HG02759 (cell line): ENCODE measurements at regions not wholly inside any gene's neighbourhood (a gene's known extent, or its start where the extent isn't known, plus 50 kb on each side); places are given as distances from the start of the nearest gene placed in this dataset.

Experiments
- ATAC-seq: cut with Tn5 transposase; IDR thresholded peaks from one replicate; pipeline ENCODE4 v1.9.1; 2021; ENCODE audit warnings: mild to moderate bottlenecking, moderate library complexity; ENCODE audit not compliant: unreplicated experiment

GRCh38 chr13:107447591-107447990 is 767.7 kb downstream of the LIG4 start:
- ATAC-seq, result no peak

GRCh38 chr13:107441279-107441678 is 774.1 kb downstream of the LIG4 start:
- ATAC-seq, result no peak

- no peak for ATAC-seq
These were observed 777.1 kb downstream of the LIG4 start for GRCh38 chr13:107438251-107438650.

GRCh38 chr13:107434347-107434746 is 781.0 kb downstream of the LIG4 start:
- no peak for ATAC-seq

- ATAC-seq, result no peak
These were observed 787.8 kb downstream of the LIG4 start for GRCh38 chr13:107427536-107427935.

- ATAC-seq, result no peak
These were observed 792.9 kb downstream of the LIG4 start for GRCh38 chr13:107422421-107422820.

GRCh38 chr13:107421951-107422350 is 793.4 kb downstream of the LIG4 start:
- ATAC-seq, result no peak

GRCh38 chr13:107421028-107421427 is 794.3 kb downstream of the LIG4 start:
- no peak for ATAC-seq

DNA sequence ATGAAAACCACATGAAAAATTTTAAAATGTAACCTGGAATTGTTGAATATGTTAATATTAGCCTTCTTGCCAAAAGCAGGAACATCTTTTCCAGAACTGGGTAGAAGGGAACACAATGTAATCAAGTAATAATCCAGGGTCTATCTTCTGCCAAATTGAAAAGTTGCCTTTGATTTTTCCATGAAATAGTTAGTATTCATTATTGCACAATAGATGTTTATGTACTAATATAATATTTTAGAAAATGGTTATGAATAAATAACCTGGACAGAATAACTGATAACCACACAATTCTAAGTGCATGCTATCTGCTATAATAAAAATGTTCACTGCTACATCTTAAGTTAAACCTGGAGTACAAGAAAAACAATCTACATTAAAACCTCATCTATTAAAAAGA is 802.3 kb downstream of the LIG4 start:
- ATAC-seq, result no peak

- ATAC-seq, result no peak
These were observed 808.3 kb downstream of the LIG4 start for GRCh38 chr13:107407074-107407473.

- no peak for ATAC-seq
These were observed 819.2 kb downstream of the LIG4 start for GRCh38 chr13:107395927-107396662.

GRCh38 chr13:107392205-107392604 is 823.1 kb downstream of the LIG4 start:
- no peak for ATAC-seq

DNA sequence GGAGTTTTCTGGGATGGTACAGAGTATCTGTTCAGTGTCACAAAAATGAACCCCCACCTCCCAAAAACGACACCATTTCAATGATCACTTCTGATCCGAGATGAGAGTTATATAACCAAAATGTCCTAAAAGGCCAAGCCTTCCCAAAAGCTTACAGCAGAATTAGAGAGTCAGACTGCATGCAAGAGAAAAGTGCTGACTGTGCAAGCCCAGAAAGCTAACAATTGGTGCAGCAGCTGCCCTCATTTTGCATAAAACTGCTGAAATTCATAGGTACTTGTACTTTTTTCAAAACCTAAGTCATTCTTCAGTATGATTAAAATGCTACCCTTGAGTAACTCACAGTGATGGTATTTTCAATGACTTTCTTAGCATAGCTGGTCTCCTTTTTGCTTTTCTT is 819.6 kb upstream of the ARGLU1 start:
- no peak for ATAC-seq

- no peak for ATAC-seq
These were observed 811.6 kb upstream of the ARGLU1 start for GRCh38 chr13:107379407-107380155.

GRCh38 chr13:107376341-107377125 is 808.6 kb upstream of the ARGLU1 start:
- ATAC-seq, result no peak

GRCh38 chr13:107375701-107376340 is 807.9 kb upstream of the ARGLU1 start:
- no peak for ATAC-seq

DNA sequence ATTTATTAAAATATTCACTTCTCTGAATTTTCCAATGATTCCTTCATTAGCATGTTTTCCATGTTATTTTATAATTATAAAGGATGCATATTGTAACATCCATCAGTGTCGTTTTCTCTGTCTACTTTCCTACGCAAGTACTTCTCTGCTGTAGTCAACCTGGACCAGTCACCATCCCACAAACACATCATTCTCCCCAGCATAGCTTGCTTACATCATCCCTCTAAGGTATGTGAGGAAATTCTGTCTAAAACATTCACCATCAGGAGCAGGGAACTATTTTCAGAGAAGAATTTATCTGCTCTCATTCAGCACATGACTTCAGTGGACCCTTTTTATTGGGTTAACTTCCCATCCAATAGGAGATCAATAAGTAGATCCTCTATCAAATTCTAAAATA is 806.1 kb upstream of the ARGLU1 start:
- no peak for ATAC-seq

DNA sequence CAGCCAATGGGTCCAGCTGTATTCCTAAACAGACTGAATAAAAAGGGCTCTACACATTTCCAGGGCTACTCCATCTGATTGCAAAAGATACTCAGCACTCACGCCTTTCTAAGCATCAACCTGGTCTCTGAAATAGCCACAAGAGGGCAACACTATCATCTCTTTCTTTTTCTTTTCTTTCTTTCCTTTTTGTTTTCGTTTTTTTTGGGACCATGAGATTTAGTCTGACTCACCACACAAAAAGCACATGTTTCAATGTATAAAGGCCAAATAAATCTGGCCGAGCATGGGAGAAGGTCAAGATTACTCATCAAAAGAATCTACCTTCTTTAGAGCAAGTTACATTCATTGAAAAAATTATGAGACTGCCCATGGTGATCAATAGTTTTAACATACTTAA is 805.6 kb upstream of the ARGLU1 start:
- no peak for ATAC-seq

DNA sequence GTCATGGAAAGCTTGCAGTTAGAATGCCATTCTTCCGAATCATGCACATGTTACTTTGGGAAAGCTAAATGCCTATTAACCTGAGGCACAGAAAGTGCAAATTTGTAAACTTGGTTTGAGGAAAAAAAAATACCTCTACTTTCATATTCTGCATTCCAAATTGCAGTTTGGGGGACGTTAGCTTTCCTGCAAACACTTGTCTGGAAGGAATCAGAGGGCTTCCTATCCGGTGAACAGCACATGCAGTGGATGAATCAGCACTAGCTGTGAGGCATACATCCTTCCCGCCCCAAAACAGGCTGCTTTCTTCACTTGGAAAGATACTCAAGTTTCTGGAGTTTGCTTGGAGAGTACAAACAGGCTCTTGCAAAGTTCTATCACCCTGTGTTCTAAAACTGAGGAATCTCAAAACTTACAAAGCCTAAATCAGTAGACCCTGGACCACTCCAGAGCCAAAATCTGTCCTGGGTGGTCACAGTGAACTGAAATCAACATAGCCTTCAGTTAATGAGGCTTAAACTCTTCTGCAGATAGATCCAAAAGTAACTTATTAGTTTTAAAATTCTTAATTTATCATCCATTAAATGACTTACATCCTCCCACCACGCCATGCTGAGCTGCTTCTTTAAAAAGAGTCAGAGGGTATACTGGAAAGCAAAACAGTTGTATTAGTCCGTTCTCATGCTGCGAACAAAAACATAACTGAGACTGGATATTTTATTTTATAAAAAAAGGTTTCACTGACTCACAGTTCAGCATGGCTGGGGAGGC is 802.3 kb upstream of the ARGLU1 start:
- ATAC-seq, result no peak

DNA sequence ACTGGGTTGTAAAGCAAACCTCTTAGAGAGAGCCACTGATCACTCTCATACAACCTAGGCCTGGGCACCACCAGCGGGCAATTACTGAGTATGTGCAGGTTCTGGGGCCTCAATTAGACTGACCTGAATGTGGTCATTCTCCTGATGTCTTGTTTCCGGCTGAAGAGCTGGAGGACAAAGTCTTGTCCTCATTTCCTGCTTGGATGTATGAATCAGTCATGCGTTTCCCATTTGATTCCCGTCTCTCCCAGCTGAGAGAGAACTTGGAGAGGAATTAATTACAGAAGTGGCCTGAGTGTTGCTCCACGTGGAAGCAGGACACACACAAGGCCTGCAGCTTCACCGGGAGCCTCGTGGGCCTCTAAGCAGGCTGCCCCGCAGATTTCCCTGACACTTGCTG is 799.3 kb upstream of the ARGLU1 start:
- ATAC-seq, result no peak
